ENCODE measurements at regions not wholly inside any gene's neighbourhood (a gene's known extent, or its start where the extent isn't known, plus 50 kb on each side); places are given as distances from the start of the nearest gene placed in this dataset.

DNA sequence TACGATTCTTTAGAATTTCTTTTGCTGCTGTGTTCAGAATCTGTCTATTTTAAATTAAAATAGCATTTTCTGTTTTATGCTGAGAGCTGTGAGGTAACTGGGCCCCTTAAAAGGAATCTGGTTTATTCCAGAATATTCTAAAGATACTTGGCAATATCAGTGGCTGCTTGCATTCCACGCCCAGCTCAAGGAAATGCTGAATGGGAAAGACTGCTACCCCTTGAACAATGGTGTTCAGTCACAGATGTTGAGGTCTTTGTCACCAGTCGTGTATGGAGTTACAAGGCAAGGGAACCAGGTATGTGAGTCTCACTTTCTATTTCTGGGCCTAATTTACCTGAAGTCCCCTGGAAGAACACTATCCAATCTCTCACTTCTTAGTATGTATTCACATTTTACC is 377.9 kb upstream of the CDH7 start:
- no peak for TF ChIP-seq POLR2A (IDR thresholded peaks at IDR 0.05)
- TF ChIP-seq POLR2AphosphoS5 (IDR thresholded peaks at IDR 0.05): no peak
